ENCODE measurements at regions not wholly inside any gene's neighbourhood (a gene's known extent, or its start where the extent isn't known, plus 50 kb on each side); places are given as distances from the start of the nearest gene placed in this dataset.

GRCh38 chr13:62207388-62207787, 791.7 kb upstream of the PCDH20 start:
- no peak overlapping the region for H3K23ac ChIP-seq (ENCODE audit: low read length)
- H2BK5ac ChIP-seq (ENCODE audit: low read depth, low read length, poor library complexity): no peak overlapping the region
- no peak overlapping the region for H3K9ac ChIP-seq (ENCODE audit: low read length)
- H3K36me3 ChIP-seq (ENCODE audit: control insufficient read depth in 1 of 2, insufficient read depth in 2 of 2, low read length in 2 of 2): no peaks in the 10 kb centered on the region
- H2BK12ac ChIP-seq (ENCODE audit: low read length): no peak overlapping the region
- H3K9me3 ChIP-seq (ENCODE audit: insufficient read depth, low read depth, low read length): no peaks in the 10 kb centered on the region
- no peak overlapping the region for H3K18ac ChIP-seq (ENCODE audit: low read length)
- no peak overlapping the region for H2AFZ ChIP-seq (ENCODE audit: insufficient read depth, low read length, poor library complexity)
- H3K27me3 ChIP-seq (ENCODE audit: insufficient read depth, low read length): no peaks in the 10 kb centered on the region
- H2AK5ac ChIP-seq (ENCODE audit: low read length): no peak overlapping the region
- H4K8ac ChIP-seq (ENCODE audit: low read depth, low read length): no peak overlapping the region
- H3K4me2 ChIP-seq (ENCODE audit: low read length): no peak overlapping the region
- H3K4ac ChIP-seq (ENCODE audit: low read depth, low read length): no peak overlapping the region
- H2BK120ac ChIP-seq (ENCODE audit: insufficient read depth, low read length, poor library complexity): no peak overlapping the region
- no peak for DNase-seq
- no peaks in the 10 kb centered on the region for H3K79me1 ChIP-seq (ENCODE audit: low read length)
- H3K79me2 ChIP-seq (ENCODE audit: control insufficient read depth, insufficient read depth, low read length, poor library complexity): no peaks in the 10 kb centered on the region
- no peak overlapping the region for H4K91ac ChIP-seq (ENCODE audit: low read depth, low read length)
- H3K27ac ChIP-seq (ENCODE audit: low read depth, low read length): no peak overlapping the region
- H3K4me3 ChIP-seq (ENCODE audit: low read depth, low read length): no peak overlapping the region
- H4K12ac ChIP-seq (ENCODE audit: low read depth, low read length): no peak overlapping the region
- no peaks in the 10 kb centered on the region for H3K4me1 ChIP-seq (ENCODE audit: control insufficient read depth in 1 of 2, insufficient read depth in 2 of 2, low read length in 2 of 2)
- no peak overlapping the region for H3K14ac ChIP-seq (ENCODE audit: low read length)
- WGBS (ENCODE audit: extremely low coverage, insufficient coverage, insufficient read length): no CpG with 5 or more reads among the region's 2 CpGs

- H3K27me3 ChIP-seq (ENCODE audit: insufficient read depth, low read length): no peaks in the 10 kb centered on the region
- no peak for DNase-seq
Observed at GRCh38 chr13:62206165-62206564, 790.5 kb upstream of the PCDH20 start.

GRCh38 chr13:62205273-62205672, 789.6 kb upstream of the PCDH20 start:
- H3K4me1 ChIP-seq (ENCODE audit: control insufficient read depth in 1 of 2, insufficient read depth in 2 of 2, low read length in 2 of 2): no peaks in the 10 kb centered on the region
- no peak overlapping the region for H4K12ac ChIP-seq (ENCODE audit: low read depth, low read length)
- H3K18ac ChIP-seq (ENCODE audit: low read length): no peak overlapping the region
- H3K27me3 ChIP-seq (ENCODE audit: insufficient read depth, low read length): no peaks in the 10 kb centered on the region
- no peak overlapping the region for H4K8ac ChIP-seq (ENCODE audit: low read depth, low read length)
- H3K79me2 ChIP-seq (ENCODE audit: control insufficient read depth, insufficient read depth, low read length, poor library complexity): no peaks in the 10 kb centered on the region
- no peaks in the 10 kb centered on the region for H3K36me3 ChIP-seq (ENCODE audit: control insufficient read depth in 1 of 2, insufficient read depth in 2 of 2, low read length in 2 of 2)
- no peak overlapping the region for H2BK120ac ChIP-seq (ENCODE audit: insufficient read depth, low read length, poor library complexity)
- no peak overlapping the region for H2BK12ac ChIP-seq (ENCODE audit: low read length)
- no peak overlapping the region for H2AFZ ChIP-seq (ENCODE audit: insufficient read depth, low read length, poor library complexity)
- no peak overlapping the region for H3K4me2 ChIP-seq (ENCODE audit: low read length)
- H3K79me1 ChIP-seq (ENCODE audit: low read length): no peaks in the 10 kb centered on the region
- no peak overlapping the region for H2BK5ac ChIP-seq (ENCODE audit: low read depth, low read length, poor library complexity)
- no peak overlapping the region for H3K14ac ChIP-seq (ENCODE audit: low read length)
- WGBS (ENCODE audit: extremely low coverage, insufficient coverage, insufficient read length): no CpG with 5 or more reads among the region's 3 CpGs
- DNase-seq: no peak
- H3K4me3 ChIP-seq (ENCODE audit: low read depth, low read length): no peak overlapping the region
- no peaks in the 10 kb centered on the region for H3K9me3 ChIP-seq (ENCODE audit: insufficient read depth, low read depth, low read length)
- H3K4ac ChIP-seq (ENCODE audit: low read depth, low read length): no peak overlapping the region
- H3K27ac ChIP-seq (ENCODE audit: low read depth, low read length): no peak overlapping the region
- no peak overlapping the region for H4K91ac ChIP-seq (ENCODE audit: low read depth, low read length)
- no peak overlapping the region for H3K9ac ChIP-seq (ENCODE audit: low read length)
- no peak overlapping the region for H2AK5ac ChIP-seq (ENCODE audit: low read length)
- H3K23ac ChIP-seq (ENCODE audit: low read length): no peak overlapping the region

More at GRCh38 chr13:62206165-62206564, 790.5 kb upstream of the PCDH20 start:
- no peak overlapping the region for H3K23ac ChIP-seq (ENCODE audit: low read length)
- no peak overlapping the region for H3K4me3 ChIP-seq (ENCODE audit: low read depth, low read length)
- H4K91ac ChIP-seq (ENCODE audit: low read depth, low read length): no peak overlapping the region
- no peak overlapping the region for H4K8ac ChIP-seq (ENCODE audit: low read depth, low read length)
- no peaks in the 10 kb centered on the region for H3K4me1 ChIP-seq (ENCODE audit: control insufficient read depth in 1 of 2, insufficient read depth in 2 of 2, low read length in 2 of 2)
- no peak overlapping the region for H2BK5ac ChIP-seq (ENCODE audit: low read depth, low read length, poor library complexity)
- no peak overlapping the region for H2BK12ac ChIP-seq (ENCODE audit: low read length)
- H3K14ac ChIP-seq (ENCODE audit: low read length): no peak overlapping the region
- no peak overlapping the region for H3K27ac ChIP-seq (ENCODE audit: low read depth, low read length)
- no peak overlapping the region for H3K4ac ChIP-seq (ENCODE audit: low read depth, low read length)
- no peak overlapping the region for H4K12ac ChIP-seq (ENCODE audit: low read depth, low read length)
- no peak overlapping the region for H2AFZ ChIP-seq (ENCODE audit: insufficient read depth, low read length, poor library complexity)
- H3K4me2 ChIP-seq (ENCODE audit: low read length): no peak overlapping the region
- H3K79me1 ChIP-seq (ENCODE audit: low read length): no peaks in the 10 kb centered on the region
- H3K9me3 ChIP-seq (ENCODE audit: insufficient read depth, low read depth, low read length): no peaks in the 10 kb centered on the region
- H2AK5ac ChIP-seq (ENCODE audit: low read length): no peak overlapping the region
- no peak overlapping the region for H2BK120ac ChIP-seq (ENCODE audit: insufficient read depth, low read length, poor library complexity)
- no peaks in the 10 kb centered on the region for H3K79me2 ChIP-seq (ENCODE audit: control insufficient read depth, insufficient read depth, low read length, poor library complexity)
- no peak overlapping the region for H3K9ac ChIP-seq (ENCODE audit: low read length)
- H3K36me3 ChIP-seq (ENCODE audit: control insufficient read depth in 1 of 2, insufficient read depth in 2 of 2, low read length in 2 of 2): no peaks in the 10 kb centered on the region
- H3K18ac ChIP-seq (ENCODE audit: low read length): no peak overlapping the region

GRCh38 chr13:62194371-62194770, 778.7 kb upstream of the PCDH20 start:
- Histone ChIP-seq H2BK120ac (ENCODE audit: insufficient read depth, low read length, poor library complexity) (no peak overlapping the region), H2AFZ (ENCODE audit: insufficient read depth, low read length, poor library complexity) (no peak overlapping the region), H4K12ac (ENCODE audit: low read depth, low read length) (no peak overlapping the region), H3K27ac (ENCODE audit: low read depth, low read length) (no peak overlapping the region), H2BK12ac (ENCODE audit: low read length) (no peak overlapping the region), H3K18ac (ENCODE audit: low read length) (no peak overlapping the region), H2BK5ac (ENCODE audit: low read depth, low read length, poor library complexity) (no peak overlapping the region), H3K4ac (ENCODE audit: low read depth, low read length) (no peak overlapping the region), H2AK5ac (ENCODE audit: low read length) (no peak overlapping the region), H4K8ac (ENCODE audit: low read depth, low read length) (no peak overlapping the region), H3K79me2 (ENCODE audit: control insufficient read depth, insufficient read depth, low read length, poor library complexity) (no peaks in the 10 kb centered on the region), H3K9ac (ENCODE audit: low read length) (no peak overlapping the region), H3K23ac (ENCODE audit: low read length) (no peak overlapping the region), H3K36me3 (ENCODE audit: control insufficient read depth in 1 of 2, insufficient read depth in 2 of 2, low read length in 2 of 2) (no peaks in the 10 kb centered on the region), H3K14ac (ENCODE audit: low read length) (no peak overlapping the region), H3K4me2 (ENCODE audit: low read length) (no peak overlapping the region), H3K79me1 (ENCODE audit: low read length) (no peaks in the 10 kb centered on the region), H3K27me3 (ENCODE audit: insufficient read depth, low read length) (no peaks in the 10 kb centered on the region), H3K4me1 (ENCODE audit: control insufficient read depth in 1 of 2, insufficient read depth in 2 of 2, low read length in 2 of 2) (no peaks in the 10 kb centered on the region), H4K91ac (ENCODE audit: low read depth, low read length) (no peak overlapping the region), H3K4me3 (ENCODE audit: low read depth, low read length) (no peak overlapping the region), H3K9me3 (ENCODE audit: insufficient read depth, low read depth, low read length) (no peaks in the 10 kb centered on the region)
- WGBS (ENCODE audit: extremely low coverage, insufficient coverage, insufficient read length): no CpG with 5 or more reads among the region's 3 CpGs
- peak; percentile 3 to 26 for DNase-seq
